Neuronal stem cell (in vitro differentiated cells): ENCODE measurements at regions not wholly inside any gene's neighbourhood (a gene's known extent, or its start where the extent isn't known, plus 50 kb on each side); places are given as distances from the start of the nearest gene placed in this dataset.

Source experiments
- DNase-seq: peaks from one replicate; pipeline ENCODE4 v3.0.0-alpha.2; 2013; ENCODE audit warnings: low spot score
- H2AFZ ChIP-seq: one replicate; pipeline ENCODE4 v1.6.1; 2013; ENCODE audit warnings: mild to moderate bottlenecking, low read length, inconsistent platforms
- H2AK5ac ChIP-seq: 2 replicates; pipeline ENCODE4 v1.6.1; 2013; ENCODE audit warnings: low read depth, mild to moderate bottlenecking, inconsistent platforms, low read length, moderate library complexity, mixed read lengths
- H2BK120ac ChIP-seq: 2 replicates; pipeline ENCODE4 v1.6.1; 2013; ENCODE audit warnings: low read depth, mild to moderate bottlenecking, inconsistent platforms, low read length, moderate library complexity, mixed read lengths
- H2BK12ac ChIP-seq: one replicate; pipeline ENCODE4 v1.6.1; 2013; ENCODE audit warnings: low read length, inconsistent platforms
- H2BK15ac ChIP-seq: 2 replicates; pipeline ENCODE4 v1.6.1; 2013; ENCODE audit warnings: mild to moderate bottlenecking, low read length, inconsistent platforms, mixed read lengths
- H2BK5ac ChIP-seq: one replicate; pipeline ENCODE4 v1.6.1; 2013; ENCODE audit warnings: inconsistent platforms, mild to moderate bottlenecking, low read length, moderate library complexity
- H3K14ac ChIP-seq: one replicate; pipeline ENCODE4 v1.6.1; 2013; ENCODE audit warnings: low read length, inconsistent platforms
- H3K18ac ChIP-seq: 2 replicates; pipeline ENCODE4 v1.6.1; 2013; ENCODE audit warnings: low read length, inconsistent platforms
- H3K23ac ChIP-seq: 2 replicates; pipeline ENCODE4 v1.6.1; 2013; ENCODE audit warnings: low read depth, mild to moderate bottlenecking, mixed read lengths, low read length, inconsistent platforms; ENCODE audit not compliant: poor library complexity
- H3K27ac ChIP-seq: replicated peaks from 3 replicates; pipeline ENCODE4 v1.5.1; 2013; ENCODE audit warnings: low read length, inconsistent platforms
- H3K27me3 ChIP-seq, 3 experiments: 2 replicates each; pipeline ENCODE4 v1.6.1; 2013; ENCODE audit warnings: low read length in 3 of 3, mild to moderate bottlenecking in 2 of 3, inconsistent platforms in 1 of 3, low read depth in 1 of 3, mixed read lengths in 1 of 3, moderate library complexity in 1 of 3; ENCODE audit not compliant: control insufficient read depth in 3 of 3, insufficient read depth in 3 of 3
- H3K36me3 ChIP-seq, 2 donors: replicated peaks in 1 of 2; 2 replicates each; pipeline ENCODE4 v1.6.1; 2013; ENCODE audit warnings: low read length in 2 of 2; ENCODE audit not compliant: control insufficient read depth in 2 of 2, insufficient read depth in 2 of 2
- H3K4ac ChIP-seq: 2 replicates; pipeline ENCODE4 v1.6.1; 2013; ENCODE audit warnings: inconsistent platforms, mild to moderate bottlenecking, low read length, moderate library complexity
- H3K4me1 ChIP-seq, 2 donors: 1 replicate in 1 of 2; 2 replicates in 1 of 2; pipeline ENCODE4 v1.6.1; 2013; ENCODE audit warnings: low read length in 2 of 2, low read depth in 1 of 2; ENCODE audit not compliant: control insufficient read depth in 2 of 2, insufficient read depth in 1 of 2
- H3K4me2 ChIP-seq: one replicate; pipeline ENCODE4 v1.6.1; 2013; ENCODE audit warnings: mild to moderate bottlenecking, low read length, inconsistent platforms; ENCODE audit not compliant: insufficient read depth, poor library complexity, severe bottlenecking
- H3K4me3 ChIP-seq, 2 donors: 2 replicates each; pipeline ENCODE4 v1.5.1; 2013; ENCODE audit warnings: low read length in 2 of 2, mild to moderate bottlenecking in 2 of 2, inconsistent platforms in 1 of 2, moderate library complexity in 1 of 2
- H3K79me1 ChIP-seq: one replicate; pipeline ENCODE4 v1.6.1; 2013; ENCODE audit warnings: low read depth, mild to moderate bottlenecking, inconsistent platforms, low read length, moderate library complexity
- H3K9ac ChIP-seq: one replicate; pipeline ENCODE4 v1.6.1; 2013; ENCODE audit warnings: mild to moderate bottlenecking, low read depth, low read length, inconsistent platforms; ENCODE audit not compliant: poor library complexity
- H3K9me3 ChIP-seq, 2 donors: replicated peaks in 1 of 2; 2 replicates each; pipeline versions ENCODE3 to v1.6.1; 2013; ENCODE audit warnings: low read length in 2 of 2, mild to moderate bottlenecking in 2 of 2, inconsistent platforms in 1 of 2, low read depth in 1 of 2, mixed read lengths in 1 of 2, moderate library complexity in 1 of 2; ENCODE audit not compliant: control insufficient read depth in 2 of 2, insufficient read depth in 1 of 2
- H4K8ac ChIP-seq: one replicate; pipeline ENCODE4 v1.6.1; 2013; ENCODE audit warnings: low read depth, mild to moderate bottlenecking, inconsistent platforms, low read length, moderate library complexity
- H4K91ac ChIP-seq: one replicate; pipeline ENCODE4 v1.6.1; 2013; ENCODE audit warnings: low read length, low read depth, mild to moderate bottlenecking, inconsistent platforms; ENCODE audit not compliant: poor library complexity
- WGBS, 2 donors: extraction: QIAGEN DNeasy Blood & Tissue Kit; methylation state at CpG; one replicate each; pipeline ENCODE4 v1.1.7; 2013; ENCODE audit warnings: missing lambda C conversion rate in 2 of 2, mixed read lengths in 1 of 2; ENCODE audit not compliant: insufficient read length in 2 of 2, insufficient replicate concordance in 1 of 2; ENCODE audit errors: extremely low coverage in 2 of 2; 5-methylcytosine and 5-hydroxymethylcytosine counted together

- Histone ChIP-seq H3K4me3 (no peak overlapping the region), H3K27me3 (no peaks in the 10 kb centered on the region), H2BK5ac (no peak overlapping the region), H2BK12ac (no peak overlapping the region), H3K18ac (no peak overlapping the region), H3K4me1 (no peaks in the 10 kb centered on the region), H3K23ac (no peak overlapping the region), H2BK120ac (no peak overlapping the region), H4K8ac (no peak overlapping the region), H4K91ac (no peak overlapping the region), H3K4ac (no peak overlapping the region), H2BK15ac (no peak overlapping the region), H3K79me1 (no peaks in the 10 kb centered on the region), H3K4me2 (no peak overlapping the region), H3K14ac (no peak overlapping the region), H3K27ac (no peak overlapping the region), H2AK5ac (no peak overlapping the region), H2AFZ (no peak overlapping the region), H3K9me3 (no peaks in the 10 kb centered on the region), H3K36me3 (no peaks in the 10 kb centered on the region), H3K9ac (no peak overlapping the region)
- DNase-seq, result no peak
These were observed 65.8 kb downstream of the ISL1 start for GRCh38 chr5:51449026-51449425.

GRCh38 chr5:51452562-51452961 is 69.3 kb downstream of the ISL1 start:
- Histone ChIP-seq H3K14ac (no peak overlapping the region), H3K18ac (no peak overlapping the region), H3K27ac (no peak overlapping the region), H2AK5ac (no peak overlapping the region), H3K4me1 (no peaks in the 10 kb centered on the region), H3K9ac (no peak overlapping the region), H2BK12ac (no peak overlapping the region), H3K27me3 (no peaks in the 10 kb centered on the region), H2BK15ac (no peak overlapping the region), H3K4me2 (no peak overlapping the region), H3K23ac (no peak overlapping the region), H3K4ac (no peak overlapping the region), H2BK5ac (no peak overlapping the region), H3K79me1 (no peaks in the 10 kb centered on the region), H2AFZ (no peak overlapping the region), H4K8ac (no peak overlapping the region), H3K4me3 (no peak overlapping the region), H4K91ac (no peak overlapping the region), H3K36me3 (no peaks in the 10 kb centered on the region), H3K9me3 (no peaks in the 10 kb centered on the region), H2BK120ac (no peak overlapping the region)
- no CpG with 5 or more reads among the region's 3 CpGs for WGBS, 2 donors
- DNase-seq, result no peak

- WGBS, 2 donors, result no CpG with 5 or more reads among the region's 6 CpGs
- H3K27me3 ChIP-seq, result no peaks in the 10 kb centered on the region
- H3K18ac ChIP-seq, result no peak overlapping the region
- H4K8ac ChIP-seq, result no peak overlapping the region
- no peaks in the 10 kb centered on the region for H3K9me3 ChIP-seq
- no peaks in the 10 kb centered on the region for H3K4me1 ChIP-seq
- H3K79me1 ChIP-seq, result no peaks in the 10 kb centered on the region
- no peak overlapping the region for H3K14ac ChIP-seq
- peak overlapping the region; percentile 10 for H2AFZ ChIP-seq
- no peak overlapping the region for H3K4ac ChIP-seq
- H2BK120ac ChIP-seq, result no peak overlapping the region
- no peak overlapping the region for H3K23ac ChIP-seq
- H2BK15ac ChIP-seq, result no peak overlapping the region
- H3K4me2 ChIP-seq, result no peak overlapping the region
- H2BK5ac ChIP-seq, result no peak overlapping the region
- no peak overlapping the region for H2BK12ac ChIP-seq
- no peak overlapping the region for H3K9ac ChIP-seq
- no peak for DNase-seq
- H2AK5ac ChIP-seq, result no peak overlapping the region
- no peak overlapping the region for H3K27ac ChIP-seq
- no peak overlapping the region for H3K4me3 ChIP-seq
- H4K91ac ChIP-seq, result no peak overlapping the region
- H3K36me3 ChIP-seq, result no peaks in the 10 kb centered on the region
These were observed 81.9 kb downstream of the ISL1 start for GRCh38 chr5:51465165-51465564.

- Histone ChIP-seq H3K27me3 (no peaks in the 10 kb centered on the region), H3K4me3 (no peak overlapping the region), H3K23ac (no peak overlapping the region), H3K79me1 (no peaks in the 10 kb centered on the region), H3K4me1 (no peaks in the 10 kb centered on the region), H3K14ac (no peak overlapping the region), H2AK5ac (no peak overlapping the region), H2BK5ac (no peak overlapping the region), H3K9ac (no peak overlapping the region), H3K4me2 (no peak overlapping the region), H3K4ac (no peak overlapping the region), H2BK15ac (no peak overlapping the region), H3K9me3 (no peaks in the 10 kb centered on the region), H3K18ac (no peak overlapping the region), H3K36me3 (no peaks in the 10 kb centered on the region), H2BK120ac (no peak overlapping the region), H2AFZ (no peak overlapping the region), H2BK12ac (no peak overlapping the region), H3K27ac (no peak overlapping the region), H4K8ac (no peak overlapping the region), H4K91ac (no peak overlapping the region)
- WGBS, 2 donors, result no CpG with 5 or more reads among the region's 2 CpGs
- no peak for DNase-seq
These were observed 83.0 kb downstream of the ISL1 start for GRCh38 chr5:51466214-51466613.
